HepG2 (cell line): ENCODE measurements at regions not wholly inside any gene's neighbourhood (a gene's known extent, or its start where the extent isn't known, plus 50 kb on each side); places are given as distances from the start of the nearest gene placed in this dataset.

Experiments used
- ATAC-seq: fragments of 200-7000 bp; cut with Tn5 transposase; 3 replicates; pipeline ENCODE4 v1.9.1; 2020; ENCODE audit warnings: mild to moderate bottlenecking, moderate library complexity
- BruUV-seq: library from RNA; stranded (reverse); fragments of 400-500 nt; replicated peaks from 2 replicates; lab custom pipeline; 2021; lab: Mats Ljungman, UMichigan
- CTCF ChIA-PET: fragments of 300-600 bp; formaldehyde crosslinking; extraction: SDS; loops from one replicate; lab custom pipeline; 2021; ENCODE audit warnings: low total read pairs, inconsistent platforms, low intra/inter-chr PET ratio; lab: Yijun Ruan, JAX
- POLR2A ChIA-PET: fragments of 350-600 bp; sonication (Branson Sonifier 250); formaldehyde crosslinking; loops from one replicate; lab custom pipeline; 2020; ENCODE audit warnings: antibody characterized with exemption, inconsistent platforms; lab: Yijun Ruan, JAX
- DNase-seq: peaks from one replicate; pipeline ENCODE4 v3.0.0-alpha.2; 2015; ENCODE audit warnings: low spot score
- FAIRE-seq: peaks from 3 replicates; lab custom pipeline; 2011; peaks lifted over from hg19 to GRCh38; lab: Jason Lieb, UNC
- H2AFZ ChIP-seq: one replicate; pipeline ENCODE4 v1.6.1; 2011; ENCODE audit warnings: low read length, inconsistent platforms
- H3K27ac ChIP-seq: fragments of 300-600 bp; 3 replicates; pipeline ENCODE4 v1.8.0; 2011; ENCODE audit warnings: mixed run types, mild to moderate bottlenecking, mixed read lengths, low read length, inconsistent platforms; ENCODE audit not compliant: insufficient read depth; ENCODE audit errors: extremely low read length
- H3K27me3 ChIP-seq, 2 experiments: fragments of 200-600 bp in 1 of 2; 2 replicates in 1 of 2; 3 replicates in 1 of 2; pipeline versions ENCODE4 v1.6.0 to v1.8.0; 2011; ENCODE audit warnings: low read length in 2 of 2, mild to moderate bottlenecking in 2 of 2, moderate library complexity in 2 of 2, inconsistent platforms in 1 of 2; ENCODE audit not compliant: insufficient read depth in 2 of 2, control insufficient read depth in 1 of 2
- H3K36me3 ChIP-seq, 2 experiments: fragments of 200-600 bp in 1 of 2; replicated peaks in 1 of 2; 2 replicates in 1 of 2; 3 replicates in 1 of 2; pipeline versions ENCODE4 v1.5.1 to v1.8.0; 2011; ENCODE audit warnings: low read length in 2 of 2, inconsistent platforms in 1 of 2; ENCODE audit not compliant: insufficient read depth in 2 of 2, control insufficient read depth in 1 of 2
- H3K4me1 ChIP-seq: 2 replicates; pipeline ENCODE4 v1.5.1; 2012; ENCODE audit warnings: low read length, inconsistent platforms; ENCODE audit not compliant: insufficient read depth
- H3K4me2 ChIP-seq: 2 replicates; pipeline ENCODE4 v1.6.0; 2011; ENCODE audit warnings: low read depth, low read length, inconsistent platforms
- H3K4me3 ChIP-seq, 3 experiments: fragments of 200-600 bp in 1 of 3; sonication (generic), shearing (Covaris generic) in 1 of 3; replicated peaks in 1 of 3; 2 replicates each; pipeline ENCODE4 v1.5.1; 2011 to 2016; ENCODE audit warnings: low read length in 3 of 3, inconsistent platforms in 2 of 3, low read depth in 2 of 3, mild to moderate bottlenecking in 2 of 3, control low read depth in 1 of 3, mixed read lengths in 1 of 3; ENCODE audit not compliant: insufficient read depth in 1 of 3
- H3K79me2 ChIP-seq: one replicate; pipeline ENCODE4 v1.6.1; 2011; ENCODE audit warnings: low read length, inconsistent platforms; ENCODE audit not compliant: insufficient read depth
- H3K9ac ChIP-seq: 2 replicates; pipeline ENCODE4 v1.6.0; 2011; ENCODE audit warnings: mild to moderate bottlenecking, low read depth, low read length, inconsistent platforms; ENCODE audit not compliant: insufficient read depth
- H3K9me3 ChIP-seq: 2 replicates; pipeline ENCODE4 v1.5.1; 2012; ENCODE audit warnings: mild to moderate bottlenecking, low read length
- H4K20me1 ChIP-seq: 2 replicates; pipeline ENCODE4 v1.6.0; 2011; ENCODE audit warnings: inconsistent platforms, mild to moderate bottlenecking, low read length, moderate library complexity; ENCODE audit not compliant: insufficient read depth
- ATF2 ChIP-seq: sonication (generic); formaldehyde crosslinking; IDR thresholded peaks from 2 replicates; pipeline ENCODE4 v1.4.0; 2020; ENCODE audit warnings: missing genetic modification reagents
- CREB1 ChIP-seq, 2 experiments: fragments of 450-650 bp in 1 of 2; IDR thresholded peaks; 2 replicates each; pipeline ENCODE4 v1.6.1; 2016 to 2017; ENCODE audit warnings: control low read depth in 1 of 2, mild to moderate bottlenecking in 1 of 2, missing compliant biosample characterization in 1 of 2, missing genetic modification characterization in 1 of 2
- CTCF ChIP-seq: sonication (generic); formaldehyde crosslinking; IDR thresholded peaks from 2 replicates; pipeline ENCODE4 v1.5.0; 2020; ENCODE audit warnings: mild to moderate bottlenecking, missing genetic modification reagents, moderate library complexity
- KDM4B ChIP-seq: sonication (generic); formaldehyde crosslinking; IDR thresholded peaks from 2 replicates; pipeline ENCODE4 v1.4.0; 2020; ENCODE audit warnings: missing genetic modification reagents
- MNT ChIP-seq: fragments of 450-650 bp; IDR thresholded peaks from 2 replicates; pipeline ENCODE4 v1.6.1; 2016
- MTF1 ChIP-seq: sonication (generic); formaldehyde crosslinking; IDR thresholded peaks from 2 replicates; pipeline ENCODE4 v1.5.0; 2020; ENCODE audit warnings: missing genetic modification reagents
- NKX3-1 ChIP-seq: sonication (generic); formaldehyde crosslinking; IDR thresholded peaks from 2 replicates; pipeline ENCODE4 v1.5.0; 2020; ENCODE audit warnings: missing genetic modification reagents
- TFDP2 ChIP-seq: sonication (generic); formaldehyde crosslinking; IDR thresholded peaks from 2 replicates; pipeline ENCODE4 v1.4.0; 2020; ENCODE audit warnings: missing genetic modification reagents
- TSC22D2 ChIP-seq: sonication (generic); formaldehyde crosslinking; IDR thresholded peaks from 2 replicates; pipeline ENCODE4 v1.5.1; 2020; ENCODE audit warnings: missing genetic modification reagents, mild to moderate bottlenecking, borderline replicate concordance
- ZFP37 ChIP-seq: sonication (generic); formaldehyde crosslinking; IDR thresholded peaks from 2 replicates; pipeline ENCODE4 v1.4.0; 2020; ENCODE audit warnings: missing genetic modification reagents, borderline replicate concordance
- ZNF577 ChIP-seq: sonication (generic); formaldehyde crosslinking; IDR thresholded peaks from 2 replicates; pipeline ENCODE4 v1.4.0; 2020; ENCODE audit warnings: mild to moderate bottlenecking, low read depth, missing genetic modification reagents, borderline replicate concordance
- ZNF672 ChIP-seq: sonication (generic); formaldehyde crosslinking; IDR thresholded peaks from 2 replicates; pipeline ENCODE4 v1.8.1; 2022; ENCODE audit warnings: missing genetic modification reagents
- ZNF713 ChIP-seq: sonication (generic); formaldehyde crosslinking; IDR thresholded peaks from 2 replicates; pipeline ENCODE4 v1.4.0; 2020; ENCODE audit warnings: mild to moderate bottlenecking, missing genetic modification reagents
- WGBS: methylation state at CpG from one replicate; pipeline ENCODE4 v1.1.6; 2017; ENCODE audit warnings: low lambda C conversion rate; 5-methylcytosine and 5-hydroxymethylcytosine counted together
- in situ Hi-C: cut with HindIII; loops from 2 replicates; pipeline ENCODE4 v1.10.0; 2017; ENCODE audit warnings: low pct_unique_long_range_greater_than_20kb; ENCODE audit not compliant: extremely low pct_ligation_motif_present
- intact Hi-C: fragments of 100-400 bp; cut with micrococcal nuclease; formaldehyde crosslinking; loops from one replicate; pipeline ENCODE4 v1.10.0; 2022; ENCODE audit not compliant: unreplicated experiment

GRCh38 chr15:69955240-69955894, 142.3 kb downstream of the TLE3 start (continued):
- TF ChIP-seq CTCF: peak; percentile 25
- TF ChIP-seq MTF1 (CRISPR knock-in tag): no peak
- TF ChIP-seq ATF2 (CRISPR knock-in tag): no peak
- TF ChIP-seq TFDP2 (CRISPR knock-in tag): no peak
- TF ChIP-seq ZNF713 (CRISPR knock-in tag): no peak
- no peak for TF ChIP-seq ZFP37 (CRISPR knock-in tag)
- TF ChIP-seq ZNF672 (CRISPR knock-in tag): no peak
- no peak for TF ChIP-seq TSC22D2 (CRISPR knock-in tag)
- no peak for TF ChIP-seq KDM4B

- Histone ChIP-seq H2AFZ (no peak overlapping the region), H3K79me2 (no peaks in the 10 kb centered on the region), H3K9me3 (no peaks in the 10 kb centered on the region), H3K9ac (no peak overlapping the region), H3K27ac (no peak overlapping the region), H3K4me1 (no peaks in the 10 kb centered on the region), H3K4me2 (no peak overlapping the region), H3K4me3 (no peak overlapping the region), H3K36me3 (no peaks in the 10 kb centered on the region), H4K20me1 (no peaks in the 10 kb centered on the region; the same call in 1 of the 2 replicates), H3K27me3 (peaks cover 0 to 14% of the 10 kb centered on the region in 2 experiments; a peak in 2 of 5 replicates)
- peak; percentile 81 for TF ChIP-seq MNT
- 0 out of 2 replicates have a peak, but pooled peaks have one; percentile 16 for TF ChIP-seq CREB1 (IDR thresholded peaks at IDR 0.05)
- TF ChIP-seq CREB1 (CRISPR knock-in tag; IDR thresholded peaks at IDR 0.05): no peak
- TF ChIP-seq NKX3-1 (CRISPR knock-in tag): no peak
- no peak for TF ChIP-seq ZNF577 (CRISPR knock-in tag)
- intact Hi-C loops (no loop called here), in situ Hi-C loops (no loop called here)
- CTCF ChIA-PET: no interaction called here
- DNase-seq (no peak), FAIRE-seq (no peak), ATAC-seq (no peak)
- no TSS peak for BruUV-seq
- POLR2A ChIA-PET: no interaction called here
- WGBS: 18% methylated on average over 5 of the region's 5 CpGs
Measured at GRCh38 chr15:69956417-69956816, 141.3 kb downstream of the TLE3 start.
